DOHH2 (cell line): ENCODE measurements at regions not wholly inside any gene's neighbourhood (a gene's known extent, or its start where the extent isn't known, plus 50 kb on each side); places are given as distances from the start of the nearest gene placed in this dataset.

Source experiments
- H3F3A ChIP-seq: fragments of 200-600 bp; sonication (generic), shearing (Covaris generic); 2 replicates; pipeline ENCODE4 v1.6.0; 2016; ENCODE audit warnings: antibody characterized with exemption, mild to moderate bottlenecking; ENCODE audit not compliant: control insufficient read depth, insufficient read depth
- H3K27ac ChIP-seq: fragments of 200-600 bp; sonication (generic); 2 replicates; pipeline ENCODE4 v1.5.1; 2014; ENCODE audit warnings: low read depth, mild to moderate bottlenecking, low read length, moderate library complexity
- H3K27me3 ChIP-seq: fragments of 200-600 bp; sonication (generic); 2 replicates; pipeline ENCODE4 v1.6.1; 2014; ENCODE audit warnings: mild to moderate bottlenecking, low read length, mixed read lengths; ENCODE audit not compliant: control insufficient read depth
- H3K36me3 ChIP-seq: fragments of 200-600 bp; sonication (generic); 2 replicates; pipeline ENCODE4 v1.6.1; 2014; ENCODE audit warnings: mild to moderate bottlenecking, low read length, moderate library complexity, mixed read lengths; ENCODE audit not compliant: control insufficient read depth
- H3K4me1 ChIP-seq: fragments of 200-600 bp; sonication (generic); 2 replicates; pipeline ENCODE4 v1.6.1; 2014; ENCODE audit warnings: mild to moderate bottlenecking, low read length, mixed read lengths; ENCODE audit not compliant: control insufficient read depth
- H3K4me2 ChIP-seq: fragments of 200-600 bp; sonication (generic); 2 replicates; pipeline ENCODE4 v1.6.0; 2014; ENCODE audit warnings: mild to moderate bottlenecking, low read length, moderate library complexity
- H3K4me3 ChIP-seq: fragments of 200-600 bp; sonication (generic); 2 replicates; pipeline ENCODE4 v1.5.1; 2014; ENCODE audit warnings: mild to moderate bottlenecking, low read length, mixed read lengths
- H3K79me2 ChIP-seq: fragments of 200-600 bp; sonication (generic); 2 replicates; pipeline ENCODE4 v1.6.1; 2014; ENCODE audit warnings: mild to moderate bottlenecking, low read length, mixed read lengths; ENCODE audit not compliant: control insufficient read depth
- H3K9me2 ChIP-seq: fragments of 200-600 bp; sonication (generic); replicated peaks from 2 replicates; pipeline ENCODE4 v1.6.1; 2014; ENCODE audit warnings: mild to moderate bottlenecking, low read length, mixed read lengths; ENCODE audit not compliant: control insufficient read depth
- H3K9me3 ChIP-seq: fragments of 200-600 bp; sonication (generic); 2 replicates; pipeline ENCODE4 v1.6.1; 2014; ENCODE audit warnings: antibody characterized with exemption, low read length, mixed read lengths; ENCODE audit not compliant: control insufficient read depth, insufficient read depth
- H4K20me1 ChIP-seq: fragments of 200-600 bp; sonication (generic); 2 replicates; pipeline ENCODE4 v1.6.0; 2014; ENCODE audit warnings: low read depth, mild to moderate bottlenecking, antibody characterized with exemption, low read length, moderate library complexity; ENCODE audit not compliant: control insufficient read depth, insufficient read depth
- EZH2phosphoT487 ChIP-seq: fragments of 200-600 bp; sonication (generic); IDR thresholded peaks from 2 replicates; pipeline ENCODE4 v1.6.1; 2017; ENCODE audit warnings: borderline replicate concordance, mild to moderate bottlenecking, antibody characterized with exemption, low read length, moderate library complexity, mixed read lengths
- TF ChIP-seq, protein P1 (sequence below): fragments of 200-600 bp; sonication (generic); IDR thresholded peaks from one replicate; pipeline ENCODE4 v1.5.1; 2014; ENCODE audit warnings: antibody characterized with exemption, mild to moderate bottlenecking, low read depth, low read length; ENCODE audit not compliant: poor library complexity, severe bottlenecking

DNA sequence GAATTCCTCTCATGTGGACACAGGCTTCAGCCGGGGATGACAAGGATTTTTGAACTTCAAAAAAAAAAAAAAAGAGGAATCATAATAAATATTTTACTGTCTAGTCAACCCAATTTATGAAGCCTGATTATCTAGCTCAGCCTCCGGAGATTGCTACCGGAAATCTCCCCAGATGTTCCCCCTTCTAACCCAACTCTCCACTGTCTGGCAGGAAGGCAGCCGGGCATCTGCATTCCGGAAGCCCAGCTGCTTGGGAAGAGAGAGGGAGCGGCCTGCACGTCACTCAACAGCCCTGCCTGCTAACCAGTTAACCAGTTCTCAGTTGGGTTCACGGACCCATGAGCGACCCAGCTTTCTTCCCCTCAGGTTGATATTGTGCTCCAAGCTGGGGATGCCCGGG lies 87.2 kb upstream of the POU3F3 start:
- H3K4me3 ChIP-seq, result no peak overlapping the region
- no peaks in the 10 kb centered on the region for H3K4me1 ChIP-seq
- H3K27me3 ChIP-seq, result no peaks in the 10 kb centered on the region
- no peaks in the 10 kb centered on the region for H3K36me3 ChIP-seq
- no peak for TF ChIP-seq EZH2phosphoT487
- TF ChIP-seq, protein P1, sequence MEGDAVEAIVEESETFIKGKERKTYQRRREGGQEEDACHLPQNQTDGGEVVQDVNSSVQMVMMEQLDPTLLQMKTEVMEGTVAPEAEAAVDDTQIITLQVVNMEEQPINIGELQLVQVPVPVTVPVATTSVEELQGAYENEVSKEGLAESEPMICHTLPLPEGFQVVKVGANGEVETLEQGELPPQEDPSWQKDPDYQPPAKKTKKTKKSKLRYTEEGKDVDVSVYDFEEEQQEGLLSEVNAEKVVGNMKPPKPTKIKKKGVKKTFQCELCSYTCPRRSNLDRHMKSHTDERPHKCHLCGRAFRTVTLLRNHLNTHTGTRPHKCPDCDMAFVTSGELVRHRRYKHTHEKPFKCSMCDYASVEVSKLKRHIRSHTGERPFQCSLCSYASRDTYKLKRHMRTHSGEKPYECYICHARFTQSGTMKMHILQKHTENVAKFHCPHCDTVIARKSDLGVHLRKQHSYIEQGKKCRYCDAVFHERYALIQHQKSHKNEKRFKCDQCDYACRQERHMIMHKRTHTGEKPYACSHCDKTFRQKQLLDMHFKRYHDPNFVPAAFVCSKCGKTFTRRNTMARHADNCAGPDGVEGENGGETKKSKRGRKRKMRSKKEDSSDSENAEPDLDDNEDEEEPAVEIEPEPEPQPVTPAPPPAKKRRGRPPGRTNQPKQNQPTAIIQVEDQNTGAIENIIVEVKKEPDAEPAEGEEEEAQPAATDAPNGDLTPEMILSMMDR, result no peak
- no peak overlapping the region for H3K27ac ChIP-seq
- H3K4me2 ChIP-seq, result no peak overlapping the region
- H3F3A ChIP-seq, result no peaks in the 10 kb centered on the region
- H3K9me3 ChIP-seq, result no peaks in the 10 kb centered on the region
- H3K79me2 ChIP-seq, result no peaks in the 10 kb centered on the region
- no peaks in the 10 kb centered on the region for H3K9me2 ChIP-seq
- no peaks in the 10 kb centered on the region for H4K20me1 ChIP-seq

DNA sequence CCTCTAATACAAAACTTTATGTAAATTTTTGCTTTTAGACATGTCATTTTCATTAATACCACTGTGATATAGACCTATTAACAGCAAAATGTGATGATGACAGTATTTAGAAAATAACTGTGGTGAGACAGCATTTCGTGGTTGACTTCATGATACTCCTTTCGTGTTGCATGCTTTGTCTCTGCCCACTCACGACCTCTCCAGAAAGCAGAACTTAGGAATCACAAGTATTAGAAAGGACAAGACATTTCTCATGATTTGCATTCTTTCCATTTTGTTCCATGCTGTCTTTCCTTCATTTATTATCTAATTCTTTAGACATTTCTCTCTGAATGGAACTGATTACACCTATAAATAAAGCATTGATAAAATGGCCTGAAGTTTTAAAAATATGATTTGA lies 85.2 kb upstream of the POU3F3 start:
- no peaks in the 10 kb centered on the region for H3F3A ChIP-seq
- H3K4me3 ChIP-seq, result no peak overlapping the region
- H3K9me3 ChIP-seq, result no peaks in the 10 kb centered on the region
- no peaks in the 10 kb centered on the region for H3K4me1 ChIP-seq
- H3K27ac ChIP-seq, result no peak overlapping the region
- no peaks in the 10 kb centered on the region for H3K36me3 ChIP-seq
- H3K79me2 ChIP-seq, result no peaks in the 10 kb centered on the region
- no peak for TF ChIP-seq EZH2phosphoT487
- TF ChIP-seq, protein P1, result no peak
- H3K4me2 ChIP-seq, result no peak overlapping the region
- no peaks in the 10 kb centered on the region for H4K20me1 ChIP-seq
- no peaks in the 10 kb centered on the region for H3K27me3 ChIP-seq
- no peaks in the 10 kb centered on the region for H3K9me2 ChIP-seq

DNA sequence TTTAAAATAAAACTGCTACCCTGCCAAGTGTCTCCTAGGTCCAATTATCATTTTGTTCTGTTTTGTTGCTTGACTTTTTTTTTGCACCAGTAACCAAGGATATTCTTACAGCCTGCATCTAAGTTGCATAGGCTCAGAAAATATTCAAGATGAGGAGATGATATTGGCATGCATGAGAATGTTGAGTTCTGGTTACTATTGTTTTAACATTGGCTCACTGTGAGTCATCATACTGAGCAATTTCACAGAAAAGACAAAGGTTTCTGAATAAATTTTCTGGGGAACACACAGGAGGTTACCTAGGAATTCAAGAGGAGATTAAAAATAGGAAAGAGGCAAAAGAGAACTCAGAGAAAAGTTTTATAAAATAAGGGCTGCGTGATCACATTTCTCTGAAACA lies 84.8 kb upstream of the POU3F3 start:
- H3K79me2 ChIP-seq, result no peaks in the 10 kb centered on the region
- no peaks in the 10 kb centered on the region for H3K4me1 ChIP-seq
- H3K27me3 ChIP-seq, result no peaks in the 10 kb centered on the region
- no peaks in the 10 kb centered on the region for H3F3A ChIP-seq
- H3K36me3 ChIP-seq, result no peaks in the 10 kb centered on the region
- H3K4me3 ChIP-seq, result no peak overlapping the region
- no peaks in the 10 kb centered on the region for H3K9me2 ChIP-seq
- no peaks in the 10 kb centered on the region for H4K20me1 ChIP-seq
- no peak overlapping the region for H3K27ac ChIP-seq
- no peak for TF ChIP-seq EZH2phosphoT487
- TF ChIP-seq, protein P1, result no peak
- no peaks in the 10 kb centered on the region for H3K9me3 ChIP-seq
- H3K4me2 ChIP-seq, result no peak overlapping the region

DNA sequence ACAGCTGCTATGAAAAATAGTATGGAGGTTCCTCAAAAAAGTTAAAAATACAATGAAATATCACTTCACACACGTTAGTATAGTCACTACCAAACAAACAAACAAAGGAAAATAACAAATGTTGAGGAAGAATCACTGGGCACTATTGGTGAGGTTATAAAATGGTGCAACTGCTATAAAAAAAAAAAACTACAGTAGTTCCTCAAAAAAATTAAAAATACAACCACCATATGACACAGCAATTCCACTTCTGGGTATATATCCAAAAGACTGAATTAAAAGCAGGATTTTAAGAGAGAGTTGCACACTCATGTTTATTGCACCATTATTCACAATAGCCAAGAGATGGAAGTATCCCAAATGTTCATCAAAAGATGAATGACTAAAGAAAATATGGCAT lies 80.9 kb upstream of the POU3F3 start:
- Histone ChIP-seq H3K79me2 (no peaks in the 10 kb centered on the region), H4K20me1 (no peaks in the 10 kb centered on the region), H3K27me3 (no peaks in the 10 kb centered on the region), H3K4me3 (no peak overlapping the region), H3K27ac (no peak overlapping the region), H3K36me3 (no peaks in the 10 kb centered on the region), H3K9me3 (no peaks in the 10 kb centered on the region), H3K4me1 (no peaks in the 10 kb centered on the region), H3K4me2 (no peak overlapping the region), H3F3A (no peaks in the 10 kb centered on the region), H3K9me2 (no peaks in the 10 kb centered on the region)
- no peak for TF ChIP-seq EZH2phosphoT487
- TF ChIP-seq, protein P1, result no peak
